ENCODE measurements at regions not wholly inside any gene's neighbourhood (a gene's known extent, or its start where the extent isn't known, plus 50 kb on each side); places are given as distances from the start of the nearest gene placed in this dataset.

GRCh38 chr12:86697916-86698640, 441.9 kb upstream of the MGAT4C start:
- H3K27ac Mint-ChIP-seq = no peak overlapping the region
- Histone ChIP-seq H3K23ac (ENCODE audit: insufficient read length, low read depth, low read length) (no peak overlapping the region), H3T11ph (ENCODE audit: low read length) (no peak overlapping the region), H2AFZ (ENCODE audit: low read length) (no peak overlapping the region), H3K4me1 (ENCODE audit: insufficient read depth, low read length) (no peaks in the 10 kb centered on the region), H4K20me1 (ENCODE audit: control insufficient read depth, insufficient read depth, insufficient read length) (no peaks in the 10 kb centered on the region), H2BK5ac (ENCODE audit: insufficient read length, low read length) (no peak overlapping the region), H4K5ac (ENCODE audit: insufficient read length, low read depth, low read length) (no peak overlapping the region), H3K79me2 (ENCODE audit: insufficient read depth, low read length) (no peaks in the 10 kb centered on the region), H3K23me2 (ENCODE audit: insufficient read length, low read depth, low read length, poor library complexity, severe bottlenecking) (no peaks in the 10 kb centered on the region), H3K27me3 (ENCODE audit: insufficient read depth, low read length) (no peaks in the 10 kb centered on the region), H3K56ac (ENCODE audit: insufficient read length, low read depth, low read length) (no peak overlapping the region), H2AK5ac (ENCODE audit: insufficient read length, low read length) (no peak overlapping the region), H3K18ac (ENCODE audit: insufficient read length, low read depth, low read length) (no peak overlapping the region), H2BK20ac (ENCODE audit: low read depth, low read length, poor library complexity, severe bottlenecking) (no peak overlapping the region), H2BK120ac (ENCODE audit: low read depth, low read length, poor library complexity, severe bottlenecking) (no peak overlapping the region), H2BK12ac (ENCODE audit: insufficient read length, low read depth, low read length) (no peak overlapping the region), H4K8ac (replicated peaks; ENCODE audit: insufficient read length, low read depth, low read length) (no peak overlapping the region), H3K9ac (ENCODE audit: extremely low read depth, insufficient read length, low read length) (no peak overlapping the region), H3K4me2 (ENCODE audit: insufficient read depth, insufficient read length, low read length) (no peak overlapping the region), H3K27ac (ENCODE audit: insufficient read length, low read depth, low read length) (no peak overlapping the region), H3K14ac (ENCODE audit: insufficient read depth, low read length) (no peak overlapping the region), H2BK15ac (ENCODE audit: low read depth, low read length) (no peak overlapping the region), H4K91ac (ENCODE audit: insufficient read length, low read depth, low read length) (no peak overlapping the region), H3K4ac (ENCODE audit: low read depth, low read length) (no peak overlapping the region), H3K79me1 (ENCODE audit: insufficient read depth, low read depth, low read length, poor library complexity, severe bottlenecking) (no peaks in the 10 kb centered on the region), H3K9me3 (ENCODE audit: control insufficient read depth, low read depth, low read length) (no peaks in the 10 kb centered on the region)
- H3K27me3 Mint-ChIP-seq (ENCODE audit: low read depth) = no peaks in the 10 kb centered on the region
- DNase-seq = no peak
- H3K4me3 Mint-ChIP-seq = no peak overlapping the region
- no peaks in the 10 kb centered on the region; a peak in 1 of 7 replicates for H3K36me3 Mint-ChIP-seq (ENCODE audit: insufficient read depth in 1 of 3, low read depth in 3 of 3)
- peaks cover 0 to 1% of the 10 kb centered on the region in 2 experiments; a peak in 3 of 5 replicates for H3K9me3 Mint-ChIP-seq
- no peak for TF ChIP-seq CTCF (conservative IDR thresholded peaks at IDR 0.05)
- no peaks in the 10 kb centered on the region for H3K4me1 Mint-ChIP-seq
- no CpG with 5 or more reads among the region's 2 CpGs for WGBS (ENCODE audit: extremely low coverage, insufficient read length, low lambda C conversion rate)
